NCI-H1092 treated with DMSO at 0.1 percent for 48 hours (cell line): ENCODE measurements at regions not wholly inside any gene's neighbourhood (a gene's known extent, or its start where the extent isn't known, plus 50 kb on each side); places are given as distances from the start of the nearest gene placed in this dataset.
A peak's percentile ranks its signal among the peaks of the same experiment; 100 is the strongest.
"Not testable (repeated sequence)": the region's sequence is repeated elsewhere in the genome, so short reads cannot be mapped to it uniquely, and the experiment has no call there.

Experiments used
- DNase-seq: peaks from one replicate; lab custom pipeline; 2025; lab: John Stamatoyannopoulos, UW

DNA sequence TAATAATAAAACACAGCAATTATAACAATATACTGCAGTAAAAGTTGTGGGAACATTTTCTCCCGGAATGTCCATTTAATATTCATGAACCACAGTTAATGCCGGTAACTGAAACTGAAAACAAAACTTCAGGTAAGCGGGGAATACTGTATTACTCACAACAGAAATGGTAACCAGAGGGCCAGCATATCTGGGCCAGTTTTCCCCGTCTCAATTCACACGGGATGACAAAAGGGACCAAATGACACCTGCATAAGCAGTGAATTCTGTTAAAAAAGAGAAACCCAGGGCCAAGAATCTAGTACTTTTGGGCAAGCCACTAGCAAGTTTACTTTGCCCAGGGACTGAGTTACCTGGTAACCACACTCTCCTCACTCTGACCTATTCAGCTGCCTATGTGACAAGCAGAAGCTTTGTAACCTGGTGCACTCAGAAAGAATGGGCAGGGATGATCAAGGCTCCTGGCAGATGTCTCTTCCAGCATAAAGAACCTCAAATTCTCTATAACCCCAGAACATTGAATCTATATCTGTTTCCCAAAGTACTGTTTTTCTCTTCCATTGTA lies 1171.2 kb downstream of the DIAPH3 start:
- DNase-seq = no peak

DNA sequence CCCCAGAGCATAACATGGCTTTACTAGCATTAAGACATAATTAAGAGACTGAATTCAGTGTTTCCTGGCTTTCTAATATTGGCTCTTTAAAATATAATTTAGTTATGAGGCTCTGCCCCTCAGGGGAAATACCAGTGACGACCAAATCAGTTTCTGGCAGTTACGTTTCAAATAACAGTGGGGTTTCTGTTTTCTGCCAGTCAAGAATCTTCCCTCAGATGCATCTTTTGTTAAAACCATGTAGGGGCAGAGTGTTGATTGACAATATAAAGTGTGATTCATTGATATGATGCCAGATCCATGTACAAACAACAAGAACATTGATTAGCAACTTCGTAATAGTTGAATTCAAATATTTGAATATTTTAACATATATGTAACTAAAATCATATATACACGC lies 1169.7 kb downstream of the DIAPH3 start:
- no peak for DNase-seq

DNA sequence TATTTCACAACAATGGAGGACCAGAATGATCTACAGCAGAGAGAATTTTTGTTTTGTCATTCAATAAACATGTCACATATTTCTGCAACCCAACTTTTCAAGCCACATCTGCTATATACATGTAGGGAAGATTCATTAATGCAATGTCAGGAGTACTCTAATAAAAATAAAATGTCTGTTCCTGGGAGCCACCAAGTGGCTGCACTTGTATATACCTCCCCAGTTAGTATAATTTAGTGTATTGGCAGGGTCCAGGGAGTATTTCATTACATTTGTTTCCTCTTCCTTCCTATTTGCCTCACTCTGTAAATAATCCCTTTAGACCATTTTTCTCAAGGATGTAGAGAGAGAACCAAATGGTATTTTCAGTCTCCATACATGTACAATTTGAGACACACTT lies 1169.0 kb downstream of the DIAPH3 start:
- DNase-seq = peak; percentile 56

DNA sequence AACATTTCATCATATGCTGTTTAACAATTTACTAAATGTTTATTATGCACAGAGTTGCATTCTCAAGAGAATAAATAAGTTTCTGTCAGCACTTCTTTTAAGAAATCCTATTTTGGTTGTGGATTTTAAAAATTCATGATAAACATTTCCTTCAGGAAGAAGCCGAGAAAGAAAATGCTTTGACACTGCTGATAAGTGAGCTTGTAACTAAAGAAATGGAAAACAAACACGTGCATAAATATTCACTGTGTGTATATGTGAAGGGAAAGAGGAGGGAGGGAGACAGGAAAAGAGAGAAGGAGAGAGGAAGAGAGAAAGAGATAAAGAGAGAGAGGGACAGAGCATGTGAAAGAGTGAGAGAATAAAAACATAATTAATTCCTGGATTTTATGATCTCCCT lies 1165.0 kb downstream of the DIAPH3 start:
- no peak for DNase-seq

DNA sequence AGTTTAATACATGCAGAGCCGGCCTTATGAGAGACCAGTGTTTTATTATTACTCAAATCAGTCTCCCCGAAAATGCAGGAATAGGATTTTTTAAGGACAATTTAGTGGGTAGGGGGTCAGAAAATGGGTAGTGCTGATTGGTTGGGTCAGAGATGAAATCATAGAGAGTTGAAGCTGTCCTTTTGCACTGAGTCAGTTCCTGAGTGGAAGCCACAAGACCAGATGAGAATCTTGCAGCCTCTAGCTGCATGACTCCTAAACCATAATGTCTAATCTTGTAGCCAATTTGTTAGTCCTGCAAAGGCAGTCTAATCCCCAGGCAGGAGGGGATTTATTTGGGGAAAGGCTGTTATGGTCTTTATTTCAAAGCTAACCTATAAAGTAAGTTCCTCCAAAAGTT lies 1163.9 kb downstream of the DIAPH3 start:
- no peak for DNase-seq

DNA sequence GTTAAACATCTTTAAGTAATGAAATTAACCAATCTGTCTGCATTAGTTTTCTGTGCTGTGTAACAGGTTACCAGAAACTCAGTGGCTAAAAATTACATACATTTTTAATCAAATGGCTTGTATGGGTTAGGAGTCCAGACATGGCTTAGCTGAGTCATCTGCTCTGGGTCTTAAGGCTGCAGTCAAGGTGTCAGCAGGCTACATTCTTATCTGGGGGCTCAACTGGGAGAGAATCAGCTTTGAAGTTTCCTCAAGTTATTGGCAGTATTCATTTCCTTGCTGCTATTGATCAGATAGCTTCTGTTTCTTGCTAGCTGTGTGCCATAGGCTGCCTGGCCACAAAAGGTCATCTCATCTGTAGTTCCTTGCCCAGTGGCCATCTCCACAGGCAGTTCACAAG lies 1163.0 kb downstream of the DIAPH3 start:
- DNase-seq = no peak

DNA sequence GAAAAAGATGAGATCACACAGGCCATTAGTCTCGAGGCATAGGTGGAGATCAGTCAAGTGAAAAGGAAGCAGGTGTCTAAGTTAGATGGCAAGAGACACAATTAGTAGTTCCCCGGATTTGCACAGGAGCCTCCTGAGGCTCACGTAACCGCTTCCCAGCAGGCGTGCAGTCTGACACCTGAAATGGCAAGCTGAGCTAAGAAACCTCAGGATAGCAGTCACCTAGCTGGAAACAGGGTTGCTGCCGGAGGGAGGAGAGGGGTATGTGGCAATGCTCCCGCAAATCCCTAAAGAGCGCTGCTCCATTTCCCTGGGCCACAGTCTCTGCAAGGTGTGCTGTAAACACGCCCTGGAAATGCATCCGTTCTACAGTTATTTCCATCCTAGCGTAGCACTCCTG lies 1151.0 kb downstream of the DIAPH3 start:
- DNase-seq = no peak

DNA sequence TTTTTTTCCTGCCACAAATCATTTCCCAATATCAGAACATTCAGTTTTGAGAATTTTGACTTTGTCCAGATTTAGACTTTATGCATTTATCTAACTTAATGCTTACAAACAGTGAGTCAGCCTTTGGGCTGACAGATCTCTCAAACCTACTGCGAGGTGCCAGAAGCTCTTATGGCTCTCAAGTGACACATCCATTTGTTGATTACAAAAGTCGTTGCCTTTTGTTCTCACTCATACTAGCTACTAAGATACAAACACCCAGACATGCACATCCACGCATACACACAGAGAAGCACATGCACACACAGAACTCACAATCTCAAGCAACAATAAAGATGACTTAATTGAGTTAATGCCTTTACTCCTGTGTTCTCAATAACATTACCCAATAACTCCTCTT lies 1147.5 kb downstream of the DIAPH3 start:
- DNase-seq = no peak

DNA sequence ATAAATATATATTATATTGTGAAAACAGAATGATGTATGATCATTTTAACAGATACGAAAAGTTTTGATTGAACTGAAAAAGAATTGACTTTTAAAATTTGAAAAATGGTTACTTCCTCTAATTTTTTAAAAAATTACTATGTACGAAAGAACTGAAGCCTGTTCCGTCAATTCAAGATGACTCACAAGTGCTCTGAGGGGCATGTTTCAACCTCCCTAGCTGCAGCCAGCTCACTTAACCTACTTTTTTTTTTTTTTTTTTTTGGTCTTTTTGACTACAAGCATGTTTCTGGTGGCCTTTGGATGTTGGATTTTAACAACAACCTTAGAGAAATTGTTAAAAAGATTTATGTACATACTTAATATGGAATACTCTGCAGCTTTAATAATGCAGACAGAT lies 1139.3 kb downstream of the DIAPH3 start:
- no peak for DNase-seq

DNA sequence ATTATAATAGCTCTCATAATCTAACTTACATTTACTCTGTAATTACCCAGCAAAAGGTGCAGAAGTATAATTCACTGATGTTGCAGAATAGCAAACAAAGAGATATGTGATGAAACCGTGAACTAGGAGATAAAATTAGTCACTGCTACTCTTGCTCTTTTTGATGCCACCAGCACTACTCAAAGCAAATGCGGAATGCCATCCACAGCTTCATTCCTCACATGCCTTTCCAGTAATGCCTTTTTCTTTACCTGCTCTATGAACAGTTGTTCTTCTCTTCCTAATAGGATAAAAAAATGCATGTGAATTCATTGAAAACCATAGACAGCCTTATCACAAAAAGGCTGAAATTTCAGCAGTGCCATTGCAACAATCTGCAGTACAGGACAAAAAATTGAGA lies 1129.5 kb downstream of the DIAPH3 start:
- no peak for DNase-seq

DNA sequence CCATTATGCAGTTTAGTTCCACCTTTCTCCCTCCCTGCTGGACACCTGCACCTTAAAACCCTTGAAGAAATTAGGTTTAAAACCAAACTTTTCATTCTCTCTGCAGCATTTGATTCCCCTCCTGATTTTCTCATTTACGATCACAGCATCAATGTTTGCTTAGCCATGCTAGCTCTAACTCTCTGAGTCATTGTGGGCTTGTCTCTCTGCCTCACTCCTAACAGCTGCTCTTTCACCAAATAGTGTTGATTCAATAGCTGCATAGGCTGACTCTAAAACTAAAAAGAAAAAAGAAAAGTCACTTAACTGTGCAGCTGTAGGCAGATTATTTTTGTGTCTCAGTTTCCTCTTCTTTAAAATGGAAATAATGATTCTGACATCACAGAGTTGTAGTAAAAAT lies 1124.9 kb downstream of the DIAPH3 start:
- DNase-seq = peak; percentile 38

DNA sequence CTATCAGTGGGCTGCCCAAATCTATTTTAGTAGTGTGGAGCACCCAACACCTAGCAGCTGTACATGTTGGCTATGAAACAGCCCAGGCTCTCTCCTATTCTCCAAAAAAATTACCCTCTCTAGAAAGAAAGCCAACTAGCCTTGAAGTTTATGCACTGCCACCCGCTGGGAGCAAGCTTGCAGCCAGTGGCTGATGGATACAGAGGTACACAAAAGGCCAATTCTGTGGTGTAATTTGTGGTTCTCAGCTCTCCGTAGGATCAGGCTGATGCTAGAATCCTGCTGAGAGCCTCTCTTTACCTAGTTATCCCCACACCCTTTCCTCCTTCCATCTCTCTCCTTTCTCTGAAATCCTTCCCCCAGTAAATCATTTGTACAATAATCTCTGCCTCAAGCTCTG lies 1120.7 kb downstream of the DIAPH3 start:
- DNase-seq = no peak

DNA sequence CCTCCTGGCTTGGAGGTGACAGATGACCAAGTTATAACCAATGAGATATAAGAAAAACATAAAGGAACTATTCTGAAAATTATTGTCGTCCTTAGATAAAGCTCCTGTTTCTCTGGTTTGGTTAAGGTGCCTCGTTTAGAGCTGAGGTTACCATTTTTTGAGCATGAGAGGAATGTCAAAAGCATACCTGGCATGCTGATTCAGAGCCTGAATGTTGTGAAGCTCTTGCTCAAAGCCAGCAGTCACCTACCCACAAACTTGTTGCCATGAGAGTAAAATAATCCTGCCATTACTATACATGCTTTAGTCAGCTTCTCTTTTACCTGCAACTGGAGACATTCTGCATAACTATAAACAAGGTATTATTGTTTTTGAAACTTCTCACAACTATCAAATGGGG lies 1116.2 kb downstream of the DIAPH3 start:
- no peak for DNase-seq

DNA sequence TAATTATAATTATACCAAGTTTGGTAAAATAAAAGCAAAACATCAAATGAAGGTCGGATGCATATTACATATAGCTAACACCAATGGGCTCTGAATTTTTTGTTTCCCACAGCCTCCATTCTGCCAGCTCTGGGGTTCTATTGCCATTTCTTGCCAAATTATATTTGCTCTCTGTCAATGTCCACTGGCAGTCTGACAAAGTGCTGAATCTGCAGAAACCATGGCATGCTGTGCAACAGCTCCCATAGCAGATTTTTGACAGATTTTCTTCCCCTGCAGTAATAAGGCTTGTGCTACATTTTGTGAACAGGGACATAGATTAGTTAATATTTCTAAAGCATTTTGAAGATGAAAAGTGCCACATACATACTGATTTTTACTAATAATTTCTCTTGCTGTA lies 1102.1 kb downstream of the DIAPH3 start:
- DNase-seq = peak; percentile 49

DNA sequence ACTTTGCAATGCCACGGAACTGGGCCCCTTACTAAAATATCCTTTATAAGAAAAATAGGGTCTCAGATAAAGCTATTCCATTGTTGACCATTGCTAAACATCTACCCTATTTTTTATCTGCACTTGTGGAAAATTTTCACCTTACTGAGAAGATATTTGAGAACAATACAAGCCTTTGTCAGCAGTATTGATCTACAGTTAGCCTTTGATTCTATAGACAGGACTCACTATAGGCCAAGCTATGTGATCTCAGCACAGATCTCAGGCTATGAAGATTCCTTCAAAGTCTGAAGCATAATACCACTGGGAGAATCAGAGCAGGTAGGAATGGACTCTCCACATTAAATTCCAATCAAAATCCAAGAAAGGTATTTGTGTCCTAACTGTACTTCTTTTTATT lies 1099.7 kb downstream of the DIAPH3 start:
- no peak for DNase-seq

DNA sequence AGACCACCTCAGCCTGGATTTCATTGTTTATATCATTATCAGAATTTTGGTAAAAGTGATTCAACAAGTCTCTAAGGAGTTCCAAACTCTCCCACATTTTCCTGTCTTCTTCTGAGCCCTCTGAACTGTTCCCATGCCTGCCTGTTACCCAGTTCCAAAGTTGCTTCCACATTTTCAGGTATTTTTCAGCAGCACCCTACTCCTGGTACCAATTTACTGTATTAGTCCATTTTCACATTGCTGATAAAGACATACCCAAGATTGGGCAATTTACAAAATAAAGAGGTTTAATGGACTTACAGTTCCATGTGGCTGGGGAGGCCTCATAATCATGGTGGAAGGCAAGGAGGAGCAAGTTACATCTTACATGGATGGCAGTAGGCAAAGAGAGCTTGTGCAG lies 1087.3 kb downstream of the DIAPH3 start:
- DNase-seq = not testable (repeated sequence)

DNA sequence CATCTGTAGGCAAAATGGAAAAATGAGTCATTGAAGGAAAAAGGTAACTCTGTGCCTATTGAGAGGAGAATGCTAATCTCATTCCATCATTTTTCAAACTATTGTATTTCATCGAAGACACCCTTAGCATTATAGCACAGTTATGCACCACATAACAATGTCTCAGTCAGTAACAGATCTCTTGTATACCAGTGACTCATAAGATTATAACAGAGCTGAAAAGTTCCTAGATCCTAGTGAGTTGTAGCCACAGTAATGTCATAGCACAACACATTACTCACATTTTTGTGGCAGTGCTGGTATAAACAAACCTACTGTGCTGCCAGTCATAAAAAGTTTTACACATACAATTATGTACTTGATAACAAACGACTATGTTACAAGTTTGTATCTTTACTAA lies 1077.6 kb downstream of the DIAPH3 start:
- no peak for DNase-seq

DNA sequence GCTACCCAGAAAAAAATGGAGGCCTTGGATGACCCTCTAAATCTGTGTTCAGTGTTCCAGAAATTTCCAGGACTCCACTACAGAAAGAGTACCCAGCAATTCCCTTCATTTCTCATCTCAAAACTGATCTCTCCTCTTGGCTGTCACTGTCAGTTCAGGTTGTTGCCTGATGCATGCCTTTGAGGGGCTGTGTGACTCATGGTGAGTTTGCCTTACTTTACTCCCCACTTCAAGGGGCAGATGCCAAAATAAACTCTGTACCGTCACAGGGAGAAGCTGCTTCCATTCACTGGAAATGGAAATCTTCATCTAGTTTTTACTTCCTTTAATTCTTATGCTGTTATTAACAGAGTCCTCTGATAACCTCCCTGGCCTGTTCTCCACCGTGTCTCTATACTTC lies 1075.0 kb downstream of the DIAPH3 start:
- no peak for DNase-seq

DNA sequence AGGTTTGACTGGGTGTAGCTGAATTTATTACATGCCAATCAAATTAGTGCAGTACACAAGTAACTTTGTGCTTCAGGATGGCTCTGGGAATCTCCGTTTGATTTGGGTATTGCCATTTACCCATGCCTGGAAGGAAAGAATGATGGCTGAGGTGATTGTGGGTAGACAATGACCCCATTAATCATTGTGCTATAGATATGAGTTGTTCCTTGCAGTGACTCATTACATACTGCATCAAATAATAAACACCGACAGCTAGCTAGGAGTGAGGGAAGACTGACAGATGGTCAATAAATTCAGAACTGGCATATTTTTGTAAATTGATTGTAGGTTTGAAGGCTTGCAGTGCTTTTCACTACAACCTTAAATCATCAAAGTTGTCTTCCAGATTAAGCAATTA lies 1069.5 kb downstream of the DIAPH3 start:
- DNase-seq = no peak

DNA sequence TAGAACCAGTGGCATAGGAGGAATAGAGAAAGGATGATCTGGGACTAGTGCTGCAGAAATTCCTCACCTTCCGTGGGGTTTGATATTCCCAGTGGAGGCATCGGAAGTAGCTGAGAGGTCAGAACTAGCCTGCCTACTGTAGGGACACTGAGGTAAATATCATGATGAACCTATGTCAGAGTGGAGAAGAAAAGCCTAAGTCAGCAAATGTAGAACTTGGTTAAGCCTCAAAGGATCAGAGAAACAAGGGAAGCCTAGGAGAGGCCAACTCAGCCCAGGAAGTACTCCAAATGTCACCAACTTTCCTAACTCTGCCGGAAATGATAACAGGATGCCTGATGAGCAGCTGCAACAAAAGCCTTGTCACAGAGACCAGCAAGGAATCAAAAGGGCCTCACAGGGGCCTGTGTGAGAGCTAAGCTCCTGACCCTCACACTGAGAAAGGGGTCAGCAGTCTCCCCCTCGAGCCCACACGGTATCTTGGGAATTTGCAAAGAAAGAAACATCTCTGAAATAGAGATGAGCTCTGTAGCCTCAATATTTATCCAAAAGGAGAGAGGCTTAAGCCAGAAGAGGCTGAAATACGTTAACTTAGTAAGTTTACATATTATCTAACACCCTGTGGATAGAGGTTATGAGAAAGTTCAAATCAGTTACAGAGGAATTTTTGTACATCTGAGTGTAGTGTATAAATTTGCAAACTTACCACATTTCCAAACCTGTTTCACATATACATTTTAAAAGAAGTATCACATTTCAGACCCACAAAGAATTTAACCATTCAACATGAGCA lies 1064.3 kb downstream of the DIAPH3 start:
- DNase-seq = no peak

DNA sequence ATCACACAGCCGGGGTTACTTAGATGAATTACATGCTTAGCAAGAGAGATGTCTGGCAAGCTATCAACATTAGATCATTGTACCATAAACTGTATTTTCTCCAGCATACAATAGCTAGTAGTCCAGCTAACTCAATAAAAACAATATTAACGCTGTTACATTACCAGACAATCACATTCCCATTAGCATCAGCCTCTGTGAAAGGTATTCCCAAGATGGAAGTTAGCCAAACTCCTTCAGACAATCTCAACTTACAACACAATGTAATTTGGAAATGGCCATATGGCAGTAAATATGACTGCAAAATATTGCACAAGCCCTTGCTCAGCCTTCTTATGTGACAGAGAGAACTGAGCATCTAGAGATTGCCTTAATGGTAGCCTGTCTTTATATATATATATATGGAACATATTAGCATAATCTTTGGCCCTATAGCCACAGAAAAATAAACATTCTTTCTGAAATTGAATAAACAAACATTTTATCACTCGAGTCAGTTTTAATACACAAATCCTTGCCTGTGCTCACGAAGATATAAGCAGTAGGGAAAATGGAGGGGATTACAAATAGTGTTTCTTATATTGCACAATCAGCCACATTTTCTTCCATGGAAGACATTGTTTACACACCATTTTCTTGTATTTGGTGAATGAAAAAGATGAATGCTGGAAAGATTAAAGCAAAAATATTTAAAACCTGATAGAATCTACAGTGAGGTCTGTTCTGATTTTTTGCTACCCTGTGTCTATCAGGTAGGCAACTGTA lies 1060.5 kb downstream of the DIAPH3 start:
- DNase-seq = peak; percentile 79

DNA sequence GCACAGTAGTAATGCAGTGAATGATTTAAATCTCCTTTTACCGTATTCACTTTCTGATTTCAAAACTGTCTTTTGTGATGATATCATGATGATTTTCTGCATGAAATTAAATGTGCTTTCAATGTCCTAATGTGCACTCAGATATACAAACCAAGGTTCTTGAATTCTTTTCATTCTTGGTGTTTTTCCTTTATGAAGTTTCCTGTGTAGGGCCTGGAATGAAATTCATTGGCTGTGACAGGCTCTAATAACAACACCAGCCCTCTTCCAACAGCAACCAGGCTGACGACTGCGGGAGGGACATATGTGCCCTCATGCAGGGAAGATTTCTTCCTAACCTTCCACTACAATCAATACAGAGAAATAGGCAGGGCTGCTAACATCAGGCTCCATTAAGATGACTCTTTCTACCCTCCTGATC lies 1052.0 kb downstream of the DIAPH3 start:
- DNase-seq = no peak

DNA sequence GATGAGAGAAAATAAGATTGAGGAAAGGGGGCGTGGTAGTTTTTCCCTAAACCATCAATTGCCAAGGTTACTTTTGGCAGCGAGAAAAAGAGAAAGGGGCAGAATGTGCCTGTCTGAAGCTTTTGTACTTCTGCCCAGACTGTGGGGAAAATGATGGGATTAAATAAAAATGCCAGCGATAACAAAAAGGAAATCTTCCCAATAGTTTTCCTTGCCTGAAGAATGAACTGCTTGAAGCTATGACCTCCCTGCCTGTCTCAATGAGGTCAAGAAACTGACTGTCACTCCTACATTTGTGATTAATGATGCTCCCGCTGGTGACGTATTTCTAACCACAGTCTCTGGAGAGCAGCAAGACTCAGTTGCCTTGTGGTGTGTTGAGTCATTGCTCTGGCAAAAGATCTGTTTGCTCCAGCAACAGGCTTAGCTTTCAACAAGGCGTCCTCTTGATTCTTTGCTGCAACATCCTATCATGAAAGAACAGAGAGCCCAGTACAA lies 1051.5 kb downstream of the DIAPH3 start:
- DNase-seq = no peak
